Mammary epithelial cell (primary cell): ENCODE measurements at regions not wholly inside any gene's neighbourhood (a gene's known extent, or its start where the extent isn't known, plus 50 kb on each side); places are given as distances from the start of the nearest gene placed in this dataset.

Experiments
- CTCF ChIP-seq, 2 donors: IDR thresholded peaks in 1 of 2; conservative IDR thresholded peaks in 1 of 2; 2 replicates each; pipeline ENCODE4 v1.5.1; 2011 to 2012; ENCODE audit warnings: inconsistent platforms in 2 of 2, low read length in 2 of 2, mild to moderate bottlenecking in 2 of 2, control low read depth in 1 of 2, low read depth in 1 of 2; ENCODE audit not compliant: insufficient read depth in 1 of 2; ENCODE audit errors: extremely low read depth in 1 of 2
- EZH2 ChIP-seq: IDR thresholded peaks from 2 replicates; pipeline ENCODE4 v1.6.1; 2012; ENCODE audit warnings: low read length, inconsistent platforms, borderline replicate concordance

- TF ChIP-seq EZH2 (no peak), CTCF (conservative IDR thresholded peaks at IDR 0.05 in 1 of 2, IDR thresholded peaks at IDR 0.05 in 1 of 2; ENCODE audit: extremely low read depth in 1 of 2, insufficient read depth in 1 of 2, low read depth in 1 of 2, low read length in 2 of 2) (no peak)
Observed at GRCh38 chr6:14915888-14916832, 329.7 kb upstream of the JARID2 start.
